Keratinocyte (primary cell): ENCODE measurements at regions not wholly inside any gene's neighbourhood (a gene's known extent, or its start where the extent isn't known, plus 50 kb on each side); places are given as distances from the start of the nearest gene placed in this dataset.

Experiments used
- DNase-seq: peaks from one replicate; pipeline ENCODE4 v3.0.0-alpha.2; 2011; ENCODE audit warnings: low read depth, missing footprints, low spot score
- FAIRE-seq: peaks from 2 replicates; lab custom pipeline; 2011; peaks lifted over from hg19 to GRCh38; lab: Jason Lieb, UNC
- H2AFZ ChIP-seq: 2 replicates; pipeline ENCODE4 v1.6.0; 2012; ENCODE audit warnings: low read length, control low read depth, inconsistent platforms; ENCODE audit not compliant: control insufficient read depth
- H3K27ac ChIP-seq: 2 replicates; pipeline ENCODE4 v1.5.1; 2011; ENCODE audit warnings: low read length; ENCODE audit not compliant: control insufficient read depth, insufficient read depth
- H3K27me3 ChIP-seq: 3 replicates; pipeline ENCODE4 v1.6.0; 2011; ENCODE audit warnings: low read length; ENCODE audit not compliant: control insufficient read depth, insufficient read depth; ENCODE audit errors: extremely low read depth
- H3K36me3 ChIP-seq, 2 experiments: 2 replicates in 1 of 2; 3 replicates in 1 of 2; pipeline ENCODE4 v1.5.1; 2011; ENCODE audit warnings: low read length in 2 of 2, mild to moderate bottlenecking in 1 of 2; ENCODE audit not compliant: control insufficient read depth in 2 of 2, insufficient read depth in 2 of 2; ENCODE audit errors: extremely low read depth in 1 of 2
- H3K4me1 ChIP-seq: 3 replicates; pipeline ENCODE4 v1.5.1; 2011; ENCODE audit warnings: low read length; ENCODE audit not compliant: control insufficient read depth, insufficient read depth; ENCODE audit errors: extremely low read depth
- H3K4me2 ChIP-seq: 3 replicates; pipeline ENCODE4 v1.6.0; 2011; ENCODE audit warnings: low read depth, low read length; ENCODE audit not compliant: control insufficient read depth, insufficient read depth; ENCODE audit errors: extremely low read depth
- H3K4me3 ChIP-seq, 3 experiments: fragments of 200-600 bp in 1 of 3; sonication (generic) in 1 of 3; 2 replicates in 2 of 3; 3 replicates in 1 of 3; pipeline ENCODE4 v1.5.1; 2011 to 2016; ENCODE audit warnings: low read length in 3 of 3, mild to moderate bottlenecking in 3 of 3, control low read depth in 2 of 3, inconsistent platforms in 1 of 3, low read depth in 1 of 3, mixed read lengths in 1 of 3, mixed run types in 1 of 3, moderate library complexity in 1 of 3; ENCODE audit not compliant: control insufficient read depth in 2 of 3, insufficient read depth in 2 of 3; ENCODE audit errors: extremely low read depth in 1 of 3
- H3K79me2 ChIP-seq: 2 replicates; pipeline ENCODE4 v1.6.0; 2012; ENCODE audit warnings: low read length; ENCODE audit not compliant: control insufficient read depth, insufficient read depth
- H3K9ac ChIP-seq: 3 replicates; pipeline ENCODE4 v1.6.0; 2011; ENCODE audit warnings: low read length; ENCODE audit not compliant: control insufficient read depth, insufficient read depth; ENCODE audit errors: extremely low read depth
- H3K9me1 ChIP-seq: 3 replicates; pipeline ENCODE4 v1.6.0; 2011; ENCODE audit warnings: low read length; ENCODE audit not compliant: control insufficient read depth, insufficient read depth; ENCODE audit errors: extremely low read depth
- H3K9me3 ChIP-seq: 2 replicates; pipeline ENCODE4 v1.5.1; 2012; ENCODE audit warnings: low read depth, low read length; ENCODE audit not compliant: control insufficient read depth
- H4K20me1 ChIP-seq: 3 replicates; pipeline ENCODE4 v1.6.0; 2011; ENCODE audit warnings: low read length; ENCODE audit not compliant: control insufficient read depth, insufficient read depth; ENCODE audit errors: extremely low read depth
- CTCF ChIP-seq, 3 experiments: IDR thresholded peaks in 1 of 3; conservative IDR thresholded peaks in 1 of 3; optimal IDR thresholded peaks in 1 of 3; 2 replicates in 2 of 3; 3 replicates in 1 of 3; pipeline versions ENCODE3 to v1.5.1; 2011; ENCODE audit warnings: low read length in 3 of 3, mild to moderate bottlenecking in 3 of 3, moderate library complexity in 2 of 3, control low read depth in 1 of 3, inconsistent platforms in 1 of 3; ENCODE audit not compliant: insufficient read depth in 2 of 3; ENCODE audit errors: extremely low read depth in 1 of 3
- EZH2 ChIP-seq: IDR thresholded peaks from one replicate; pipeline ENCODE4 v1.6.1; 2012; ENCODE audit warnings: inconsistent platforms, mild to moderate bottlenecking, low read length, moderate library complexity
- dilution Hi-C: fragments of 300-500 bp; cut with MboI; formaldehyde crosslinking; loops from one replicate; pipeline ENCODE4 v1.7.0; 2020; ENCODE audit warnings: low sequenced_read_pairs; ENCODE audit not compliant: extremely low pct_ligation_motif_present

GRCh38 chr7:49643321-49643720 lies 130.1 kb upstream of the VWC2 start:
- H3K4me1 ChIP-seq: no peaks in the 10 kb centered on the region
- H3K27me3 ChIP-seq: no peaks in the 10 kb centered on the region
- DNase-seq: no peak
- TF ChIP-seq EZH2 (no peak), CTCF (optimal IDR thresholded peaks at IDR 0.05 in 1 of 3, IDR thresholded peaks at IDR 0.05 in 1 of 3, conservative IDR thresholded peaks at IDR 0.05 in 1 of 3; ENCODE audit: extremely low read depth in 1 of 3, insufficient read depth in 2 of 3, low read length in 3 of 3) (no peak)
- no peaks in the 10 kb centered on the region for H4K20me1 ChIP-seq
- no peaks in the 10 kb centered on the region for H3K9me3 ChIP-seq
- no peaks in the 10 kb centered on the region for H3K36me3 ChIP-seq
- no peaks in the 10 kb centered on the region for H3K9me1 ChIP-seq
- H3K4me2 ChIP-seq: no peak overlapping the region
- no peak for FAIRE-seq
- H3K79me2 ChIP-seq: no peaks in the 10 kb centered on the region
- no peak overlapping the region for H3K4me3 ChIP-seq
- H3K27ac ChIP-seq: no peak overlapping the region
- dilution Hi-C loops: no loop called here
- H2AFZ ChIP-seq: no peak overlapping the region
- H3K9ac ChIP-seq: no peak overlapping the region

DNA sequence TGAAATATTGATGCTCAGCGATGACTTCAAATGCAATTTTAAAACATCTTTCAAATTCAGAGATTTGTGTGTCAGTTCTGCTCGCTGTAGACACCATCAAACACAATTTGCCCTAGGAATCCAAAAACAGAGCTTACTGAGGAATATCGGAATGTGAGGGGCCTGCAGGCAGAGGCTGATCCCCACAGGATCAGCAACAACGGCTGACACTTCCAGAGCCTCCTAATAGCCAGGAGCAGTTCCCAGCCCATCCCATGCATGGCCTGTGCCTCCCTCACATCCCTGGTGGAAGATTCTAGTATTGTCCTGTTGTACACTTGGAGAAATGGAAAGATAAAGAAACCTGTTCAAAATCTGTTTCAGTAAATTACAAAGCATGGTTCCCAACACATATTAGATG lies 129.7 kb upstream of the VWC2 start:
- H3K4me3 ChIP-seq: no peak overlapping the region
- H3K4me2 ChIP-seq: no peak overlapping the region
- FAIRE-seq (no peak), DNase-seq (no peak)
- dilution Hi-C loops: no loop called here
- H3K36me3 ChIP-seq: no peaks in the 10 kb centered on the region
- H3K27ac ChIP-seq: no peak overlapping the region
- no peak overlapping the region for H2AFZ ChIP-seq
- no peaks in the 10 kb centered on the region for H3K9me3 ChIP-seq
- H3K27me3 ChIP-seq: no peaks in the 10 kb centered on the region
- no peaks in the 10 kb centered on the region for H4K20me1 ChIP-seq
- no peak overlapping the region for H3K9ac ChIP-seq
- H3K9me1 ChIP-seq: no peaks in the 10 kb centered on the region
- H3K79me2 ChIP-seq: no peaks in the 10 kb centered on the region
- TF ChIP-seq CTCF (optimal IDR thresholded peaks at IDR 0.05 in 1 of 3, IDR thresholded peaks at IDR 0.05 in 1 of 3, conservative IDR thresholded peaks at IDR 0.05 in 1 of 3; ENCODE audit: extremely low read depth in 1 of 3, insufficient read depth in 2 of 3, low read length in 3 of 3) (no peak), EZH2 (no peak)
- no peaks in the 10 kb centered on the region for H3K4me1 ChIP-seq
